8988T (cell line): ENCODE measurements at regions not wholly inside any gene's neighbourhood (a gene's known extent, or its start where the extent isn't known, plus 50 kb on each side); places are given as distances from the start of the nearest gene placed in this dataset.

Experiments used
- DNase-seq: peaks from one replicate; pipeline ENCODE4 v3.0.0; 2011

- no peak for DNase-seq
Observed at GRCh38 chr21:27173053-27173452, 206.2 kb upstream of the ADAMTS5 start.

- no peak for DNase-seq
Observed at GRCh38 chr21:27171707-27172106, 204.8 kb upstream of the ADAMTS5 start.

GRCh38 chr21:27168084-27168483 is 201.2 kb upstream of the ADAMTS5 start:
- no peak for DNase-seq

GRCh38 chr21:27164208-27165177 is 197.6 kb upstream of the ADAMTS5 start:
- DNase-seq: no peak

- no peak for DNase-seq
Observed at GRCh38 chr21:27158967-27159366, 192.1 kb upstream of the ADAMTS5 start.

GRCh38 chr21:27157097-27157496 is 190.2 kb upstream of the ADAMTS5 start:
- no peak for DNase-seq

- no peak for DNase-seq
Observed at GRCh38 chr21:27156666-27157065, 189.8 kb upstream of the ADAMTS5 start.

- DNase-seq: no peak
Observed at GRCh38 chr21:27155130-27155500, 188.2 kb upstream of the ADAMTS5 start.

- no peak for DNase-seq
Observed at GRCh38 chr21:27154451-27155129, 187.7 kb upstream of the ADAMTS5 start.

GRCh38 chr21:27152996-27153395 is 186.1 kb upstream of the ADAMTS5 start:
- DNase-seq: no peak

- no peak for DNase-seq
Observed at GRCh38 chr21:27149034-27149433, 182.1 kb upstream of the ADAMTS5 start.

- no peak for DNase-seq
Observed at GRCh38 chr21:27146268-27146667, 179.4 kb upstream of the ADAMTS5 start.

GRCh38 chr21:27145134-27145798 is 178.4 kb upstream of the ADAMTS5 start:
- DNase-seq: no peak

- no peak for DNase-seq
Observed at GRCh38 chr21:27143476-27143875, 176.6 kb upstream of the ADAMTS5 start.

- DNase-seq: no peak
Observed at GRCh38 chr21:27139526-27139925, 172.6 kb upstream of the ADAMTS5 start.

GRCh38 chr21:27134516-27134915 is 167.6 kb upstream of the ADAMTS5 start:
- no peak for DNase-seq

GRCh38 chr21:27132266-27132665 is 165.4 kb upstream of the ADAMTS5 start:
- DNase-seq: no peak

GRCh38 chr21:27130154-27130553 is 163.3 kb upstream of the ADAMTS5 start:
- DNase-seq: no peak

- DNase-seq: no peak
Observed at GRCh38 chr21:27129694-27130093, 162.8 kb upstream of the ADAMTS5 start.

- no peak for DNase-seq
Observed at GRCh38 chr21:27129215-27129614, 162.3 kb upstream of the ADAMTS5 start.

GRCh38 chr21:27126140-27126539 is 159.3 kb upstream of the ADAMTS5 start:
- no peak for DNase-seq

GRCh38 chr21:27122686-27123085 is 155.8 kb upstream of the ADAMTS5 start:
- no peak for DNase-seq

- no peak for DNase-seq
Observed at GRCh38 chr21:27114111-27114510, 147.2 kb upstream of the ADAMTS5 start.

GRCh38 chr21:27112186-27112585 is 145.3 kb upstream of the ADAMTS5 start:
- DNase-seq: no peak
